NT2/D1 (cell line): ENCODE measurements at regions not wholly inside any gene's neighbourhood (a gene's known extent, or its start where the extent isn't known, plus 50 kb on each side); places are given as distances from the start of the nearest gene placed in this dataset.

Experiments
- SUZ12 ChIP-seq: IDR thresholded peaks from 2 replicates; pipeline ENCODE4 v1.6.1; 2011; ENCODE audit not compliant: insufficient read length, insufficient read depth; ENCODE audit errors: extremely low read depth
- YY1 ChIP-seq: IDR thresholded peaks from 2 replicates; pipeline ENCODE4 v1.6.1; 2011; ENCODE audit not compliant: insufficient read length, insufficient read depth
- ZNF274 ChIP-seq: IDR thresholded peaks from 2 replicates; pipeline ENCODE4 v1.6.1; 2011; ENCODE audit warnings: mild to moderate bottlenecking, low read depth, low read length

DNA sequence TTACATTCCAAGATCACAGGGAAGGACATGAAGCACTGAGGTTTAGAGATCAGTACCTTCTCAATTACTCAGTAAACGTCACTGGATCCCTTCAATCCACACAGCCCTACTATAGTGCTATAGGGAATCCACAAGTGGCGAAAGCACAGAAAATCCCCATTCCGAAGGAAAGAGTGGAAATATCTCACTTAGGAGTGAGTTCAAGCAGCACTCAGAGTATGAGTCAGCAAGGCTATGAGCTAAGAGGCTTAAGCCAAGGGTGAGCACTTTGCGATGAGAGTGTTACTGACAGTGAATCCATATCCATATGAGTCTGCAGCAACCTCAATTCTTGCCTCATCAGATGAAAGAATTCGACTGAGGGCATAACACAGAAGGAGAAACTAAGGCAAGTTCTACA is 165.1 kb downstream of the VSIG4 start:
- no peak for TF ChIP-seq YY1
- TF ChIP-seq ZNF274, result no peak
- no peak for TF ChIP-seq SUZ12
